ENCODE measurements at regions not wholly inside any gene's neighbourhood (a gene's known extent, or its start where the extent isn't known, plus 50 kb on each side); places are given as distances from the start of the nearest gene placed in this dataset.

- no peak for DNase-seq
These were observed 133.3 kb downstream of the MGAT5B start for GRCh38 chr17:77001487-77001886.

- no peak for DNase-seq
These were observed 134.2 kb downstream of the MGAT5B start for GRCh38 chr17:77002103-77003045.

GRCh38 chr17:77003699-77004098, 135.5 kb downstream of the MGAT5B start:
- no peak for DNase-seq

- DNase-seq, result no peak
These were observed 133.7 kb upstream of the SEC14L1 start for GRCh38 chr17:77006971-77007649.

- no peak for DNase-seq
These were observed 130.9 kb upstream of the SEC14L1 start for GRCh38 chr17:77009877-77010276.

- DNase-seq, result no peak
These were observed 130.1 kb upstream of the SEC14L1 start for GRCh38 chr17:77010667-77011066.

- DNase-seq, result peak; percentile 50 to 55
These were observed 129.4 kb upstream of the SEC14L1 start for GRCh38 chr17:77011173-77012011.

- DNase-seq, result no peak
These were observed 122.3 kb upstream of the SEC14L1 start for GRCh38 chr17:77018504-77018903.

GRCh38 chr17:77019893-77020379, 120.8 kb upstream of the SEC14L1 start:
- DNase-seq, result no peak

- no peak for DNase-seq
These were observed 119.8 kb upstream of the SEC14L1 start for GRCh38 chr17:77020973-77021372.

GRCh38 chr17:77022766-77023165, 118.0 kb upstream of the SEC14L1 start:
- no peak for DNase-seq

- DNase-seq, result peak in 1 of 2 donors; percentile 5
These were observed 115.0 kb upstream of the SEC14L1 start for GRCh38 chr17:77025781-77026180.

GRCh38 chr17:77027271-77027889, 113.4 kb upstream of the SEC14L1 start:
- peak; percentile 6 to 11 for DNase-seq

GRCh38 chr17:77028900-77029299, 111.9 kb upstream of the SEC14L1 start:
- no peak for DNase-seq

GRCh38 chr17:77032929-77033328, 107.8 kb upstream of the SEC14L1 start:
- DNase-seq, result no peak

- no peak for DNase-seq
These were observed 106.8 kb upstream of the SEC14L1 start for GRCh38 chr17:77033892-77034404.

GRCh38 chr17:77034677-77035424, 105.9 kb upstream of the SEC14L1 start:
- no peak for DNase-seq

GRCh38 chr17:77035526-77035925, 105.2 kb upstream of the SEC14L1 start:
- DNase-seq, result no peak

GRCh38 chr17:77036136-77036840, 104.5 kb upstream of the SEC14L1 start:
- no peak for DNase-seq

- DNase-seq, result no peak
These were observed 103.9 kb upstream of the SEC14L1 start for GRCh38 chr17:77036841-77037381.

Data from inflammatory macrophage (primary cell).